Upper lobe of right lung (tissue), 1 donor: ENCODE measurements at regions not wholly inside any gene's neighbourhood (a gene's known extent, or its start where the extent isn't known, plus 50 kb on each side); places are given as distances from the start of the nearest gene placed in this dataset.

Source experiments
- ATAC-seq: fragments of 200-7000 bp; cut with Tn5 transposase; one replicate; pipeline ENCODE4 v1.9.1; 2020; ENCODE audit warnings: mild to moderate bottlenecking, moderate library complexity
- DNase-seq: peaks from one replicate; pipeline ENCODE4 v3.0.0-alpha.2; 2020
- H3K27ac ChIP-seq: fragments of 200-600 bp; one replicate; pipeline ENCODE4 v1.8.0; 2022
- H3K27me3 ChIP-seq: fragments of 200-600 bp; one replicate; pipeline ENCODE4 v1.8.0; 2022; ENCODE audit warnings: mild to moderate bottlenecking
- H3K36me3 ChIP-seq: fragments of 200-600 bp; one replicate; pipeline ENCODE4 v1.8.0; 2022
- H3K4me1 ChIP-seq: fragments of 200-600 bp; one replicate; pipeline ENCODE4 v1.8.0; 2022
- H3K4me3 ChIP-seq: fragments of 200-600 bp; one replicate; pipeline ENCODE4 v1.8.0; 2022; ENCODE audit warnings: mild to moderate bottlenecking
- H3K9me3 ChIP-seq: fragments of 200-600 bp; one replicate; pipeline ENCODE4 v1.8.0; 2022
- CTCF ChIP-seq: fragments of 200-600 bp; IDR thresholded peaks from one replicate; pipeline ENCODE4 v1.8.0; 2022; ENCODE audit warnings: antibody characterized with exemption
- intact Hi-C: fragments of 100-400 bp; cut with DNase I; formaldehyde crosslinking; loops from one replicate; pipeline ENCODE4 v1.11.0; 2022
- donor health status: DM: no; HTN: yes; CAD: no; lungs with severe emphysema.

- H3K36me3 ChIP-seq, result no peaks in the 10 kb centered on the region
- peaks cover 9% of the 10 kb centered on the region for H3K27me3 ChIP-seq
- DNase-seq (no peak), ATAC-seq (no peak)
- no peak overlapping the region for H3K27ac ChIP-seq
- no peaks in the 10 kb centered on the region for H3K4me1 ChIP-seq
- TF ChIP-seq CTCF, result no peak
- H3K4me3 ChIP-seq, result no peak overlapping the region
- no peaks in the 10 kb centered on the region for H3K9me3 ChIP-seq
- intact Hi-C loops, result no loop called here
These were observed 72.6 kb downstream of the CYP26A1 start for GRCh38 chr10:93146336-93146735.

GRCh38 chr10:93147281-93147680 lies 73.6 kb downstream of the CYP26A1 start:
- H3K27me3 ChIP-seq, result peaks cover 9% of the 10 kb centered on the region
- no peak overlapping the region for H3K4me3 ChIP-seq
- no peak for TF ChIP-seq CTCF
- no peak for ATAC-seq
- DNase-seq, result no peak
- H3K9me3 ChIP-seq, result no peaks in the 10 kb centered on the region
- H3K4me1 ChIP-seq, result no peaks in the 10 kb centered on the region
- H3K36me3 ChIP-seq, result no peaks in the 10 kb centered on the region
- H3K27ac ChIP-seq, result no peak overlapping the region
- intact Hi-C loops, result no loop called here

GRCh38 chr10:93148476-93148875 lies 74.8 kb downstream of the CYP26A1 start:
- H3K27me3 ChIP-seq, result peaks cover 9% of the 10 kb centered on the region
- no peaks in the 10 kb centered on the region for H3K9me3 ChIP-seq
- no peak for TF ChIP-seq CTCF
- H3K36me3 ChIP-seq, result no peaks in the 10 kb centered on the region
- H3K4me1 ChIP-seq, result no peaks in the 10 kb centered on the region
- H3K27ac ChIP-seq, result no peak overlapping the region
- ATAC-seq, result no peak
- intact Hi-C loops, result no loop called here
- DNase-seq, result no peak
- H3K4me3 ChIP-seq, result no peak overlapping the region

GRCh38 chr10:93149761-93150160 lies 76.1 kb downstream of the CYP26A1 start:
- intact Hi-C loops, result no loop called here
- Histone ChIP-seq H3K9me3 (no peaks in the 10 kb centered on the region), H3K27ac (no peak overlapping the region), H3K4me1 (no peaks in the 10 kb centered on the region), H3K4me3 (no peak overlapping the region), H3K36me3 (no peaks in the 10 kb centered on the region), H3K27me3 (peaks cover 9% of the 10 kb centered on the region)
- ATAC-seq (no peak), DNase-seq (no peak)
- TF ChIP-seq CTCF, result no peak

- no peak overlapping the region for H3K27ac ChIP-seq
- no peaks in the 10 kb centered on the region for H3K36me3 ChIP-seq
- intact Hi-C loops, result no loop called here
- H3K27me3 ChIP-seq, result peaks cover 9% of the 10 kb centered on the region
- no peak overlapping the region for H3K4me3 ChIP-seq
- H3K4me1 ChIP-seq, result no peaks in the 10 kb centered on the region
- DNase-seq, result no peak
- no peak for TF ChIP-seq CTCF
- no peaks in the 10 kb centered on the region for H3K9me3 ChIP-seq
- ATAC-seq, result peak; percentile 58
These were observed 76.6 kb downstream of the CYP26A1 start for GRCh38 chr10:93150289-93150688.

GRCh38 chr10:93150990-93151547 lies 77.4 kb downstream of the CYP26A1 start:
- intact Hi-C loops, result no loop called here
- ATAC-seq, result peak; percentile 43
- Histone ChIP-seq H3K36me3 (no peaks in the 10 kb centered on the region), H3K4me3 (no peak overlapping the region), H3K27ac (no peak overlapping the region), H3K9me3 (no peaks in the 10 kb centered on the region), H3K27me3 (peaks cover 9% of the 10 kb centered on the region), H3K4me1 (no peaks in the 10 kb centered on the region)
- DNase-seq, result no peak
- no peak for TF ChIP-seq CTCF
